Body of pancreas (tissue), 4 donors: ENCODE measurements at regions not wholly inside any gene's neighbourhood (a gene's known extent, or its start where the extent isn't known, plus 50 kb on each side); places are given as distances from the start of the nearest gene placed in this dataset.
"Not testable (repeated sequence)": the region's sequence is repeated elsewhere in the genome, so short reads cannot be mapped to it uniquely, and the experiment has no call there.

ENCODE experiments used
- POLR2A ChIP-seq, 3 donors: fragments of 450-650 bp; IDR thresholded peaks; one replicate each; pipeline ENCODE4 v1.6.1; 2016; ENCODE audit warnings: antibody characterized with exemption in 3 of 3, mild to moderate bottlenecking in 2 of 3
- TF ChIP-seq, protein P1 (sequence below), 7 experiments: fragments of 450-650 bp in 4 of 7; fragments of 200-600 bp in 3 of 7; sonication (generic) in 3 of 7; IDR thresholded peaks; one replicate each; pipeline ENCODE4 v1.5.1; 2016 to 2019; ENCODE audit warnings: antibody characterized with exemption in 7 of 7

DNA sequence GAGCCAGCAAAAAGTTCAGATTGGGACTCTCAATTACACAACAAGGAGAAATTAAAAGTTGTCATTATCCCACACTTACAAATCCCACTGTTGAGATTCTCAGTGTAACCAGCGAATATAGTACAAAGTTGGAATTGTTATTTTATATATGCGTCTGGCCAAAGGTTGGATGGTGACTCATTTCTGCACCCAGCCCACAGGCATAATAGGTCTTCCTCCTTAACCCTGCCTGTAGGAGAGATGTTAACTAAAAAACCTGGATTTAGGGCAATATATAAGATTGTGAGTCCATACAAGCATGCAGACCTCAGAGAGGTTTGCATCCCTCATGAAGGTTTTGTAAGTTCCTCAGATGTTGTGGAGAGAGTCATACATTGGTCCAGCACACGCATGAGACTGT is 160.2 kb upstream of the BPY2 start:
- TF ChIP-seq, protein P1, sequence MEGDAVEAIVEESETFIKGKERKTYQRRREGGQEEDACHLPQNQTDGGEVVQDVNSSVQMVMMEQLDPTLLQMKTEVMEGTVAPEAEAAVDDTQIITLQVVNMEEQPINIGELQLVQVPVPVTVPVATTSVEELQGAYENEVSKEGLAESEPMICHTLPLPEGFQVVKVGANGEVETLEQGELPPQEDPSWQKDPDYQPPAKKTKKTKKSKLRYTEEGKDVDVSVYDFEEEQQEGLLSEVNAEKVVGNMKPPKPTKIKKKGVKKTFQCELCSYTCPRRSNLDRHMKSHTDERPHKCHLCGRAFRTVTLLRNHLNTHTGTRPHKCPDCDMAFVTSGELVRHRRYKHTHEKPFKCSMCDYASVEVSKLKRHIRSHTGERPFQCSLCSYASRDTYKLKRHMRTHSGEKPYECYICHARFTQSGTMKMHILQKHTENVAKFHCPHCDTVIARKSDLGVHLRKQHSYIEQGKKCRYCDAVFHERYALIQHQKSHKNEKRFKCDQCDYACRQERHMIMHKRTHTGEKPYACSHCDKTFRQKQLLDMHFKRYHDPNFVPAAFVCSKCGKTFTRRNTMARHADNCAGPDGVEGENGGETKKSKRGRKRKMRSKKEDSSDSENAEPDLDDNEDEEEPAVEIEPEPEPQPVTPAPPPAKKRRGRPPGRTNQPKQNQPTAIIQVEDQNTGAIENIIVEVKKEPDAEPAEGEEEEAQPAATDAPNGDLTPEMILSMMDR (IDR thresholded peaks at IDR 0.05) = not testable (repeated sequence)
- not testable (repeated sequence) for TF ChIP-seq POLR2A (IDR thresholded peaks at IDR 0.05)
